Mesenchymal stem cell (in vitro differentiated cells and primary cell): ENCODE measurements at regions not wholly inside any gene's neighbourhood (a gene's known extent, or its start where the extent isn't known, plus 50 kb on each side); places are given as distances from the start of the nearest gene placed in this dataset.

Source experiments
- DNase-seq: peaks from one replicate; pipeline ENCODE4 v3.0.0-alpha.2; 2013
- H2AFZ ChIP-seq: one replicate; pipeline ENCODE4 v1.6.1; 2013; ENCODE audit warnings: low read depth, mild to moderate bottlenecking, control low read depth, inconsistent platforms, low read length, moderate library complexity
- H2AK5ac ChIP-seq: 2 replicates; pipeline ENCODE4 v1.6.1; 2013; ENCODE audit warnings: low read length, moderate library complexity, mild to moderate bottlenecking, inconsistent platforms; ENCODE audit not compliant: severe bottlenecking
- H2BK120ac ChIP-seq: one replicate; pipeline ENCODE4 v1.6.1; 2013; ENCODE audit warnings: low read depth, mild to moderate bottlenecking, inconsistent platforms, low read length, moderate library complexity
- H2BK12ac ChIP-seq, 2 experiments: one replicate each; pipeline ENCODE4 v1.6.1; 2013; ENCODE audit warnings: inconsistent platforms in 2 of 2, low read length in 2 of 2, mild to moderate bottlenecking in 2 of 2, moderate library complexity in 2 of 2, control low read depth in 1 of 2
- H2BK15ac ChIP-seq: one replicate; pipeline ENCODE4 v1.6.1; 2013; ENCODE audit warnings: mild to moderate bottlenecking, low read depth, inconsistent platforms; ENCODE audit not compliant: poor library complexity, severe bottlenecking
- H2BK5ac ChIP-seq: 2 replicates; pipeline ENCODE4 v1.6.1; 2013; ENCODE audit warnings: low read depth, mild to moderate bottlenecking, low read length, control low read depth, inconsistent platforms; ENCODE audit not compliant: poor library complexity, severe bottlenecking
- H3K14ac ChIP-seq, 2 experiments: one replicate each; pipeline ENCODE4 v1.6.1; 2013; ENCODE audit warnings: inconsistent platforms in 2 of 2, low read length in 2 of 2, control low read depth in 1 of 2, mild to moderate bottlenecking in 1 of 2, moderate library complexity in 1 of 2
- H3K18ac ChIP-seq, 2 experiments: one replicate each; pipeline ENCODE4 v1.6.1; 2013; ENCODE audit warnings: inconsistent platforms in 2 of 2, low read length in 2 of 2, control low read depth in 1 of 2, low read depth in 1 of 2, mild to moderate bottlenecking in 1 of 2
- H3K23ac ChIP-seq, 2 experiments: one replicate each; pipeline ENCODE4 v1.6.1; 2013; ENCODE audit warnings: inconsistent platforms in 2 of 2, low read length in 2 of 2, mild to moderate bottlenecking in 2 of 2, moderate library complexity in 2 of 2, control low read depth in 1 of 2
- H3K27ac ChIP-seq: 2 replicates; pipeline ENCODE4 v1.5.1; 2013; ENCODE audit warnings: mild to moderate bottlenecking, moderate library complexity, low read length, control low read depth, inconsistent platforms; ENCODE audit not compliant: poor library complexity, severe bottlenecking
- H3K27me3 ChIP-seq, 2 experiments: 2 replicates each; pipeline versions ENCODE4 v1.6.1 to v1.7.0; 2013; ENCODE audit warnings: low read length in 2 of 2, mild to moderate bottlenecking in 2 of 2, moderate library complexity in 2 of 2, control low read depth in 1 of 2, inconsistent platforms in 1 of 2; ENCODE audit not compliant: control insufficient read depth in 1 of 2, insufficient read depth in 1 of 2
- H3K36me3 ChIP-seq, 2 experiments: 2 replicates each; pipeline versions ENCODE4 v1.6.1 to v1.7.0; 2013; ENCODE audit warnings: low read length in 2 of 2, control low read depth in 1 of 2, inconsistent platforms in 1 of 2, low read depth in 1 of 2, mild to moderate bottlenecking in 1 of 2; ENCODE audit not compliant: insufficient read depth in 2 of 2, control insufficient read depth in 1 of 2
- H3K4ac ChIP-seq, 2 experiments: one replicate each; pipeline ENCODE4 v1.6.1; 2013; ENCODE audit warnings: inconsistent platforms in 2 of 2, low read length in 2 of 2, mild to moderate bottlenecking in 2 of 2, moderate library complexity in 2 of 2, control low read depth in 1 of 2, low read depth in 1 of 2
- H3K4me1 ChIP-seq: 2 replicates; pipeline ENCODE4 v1.6.1; 2013; ENCODE audit warnings: low read depth, low read length, control low read depth; ENCODE audit not compliant: control insufficient read depth, insufficient read depth
- H3K4me2 ChIP-seq: 2 replicates; pipeline ENCODE4 v1.6.1; 2013; ENCODE audit warnings: low read length, mild to moderate bottlenecking, inconsistent platforms; ENCODE audit not compliant: poor library complexity, severe bottlenecking
- H3K4me3 ChIP-seq, 2 experiments: 2 replicates each; pipeline versions ENCODE4 v1.5.1 to v1.7.0; 2013; ENCODE audit warnings: low read length in 2 of 2, mild to moderate bottlenecking in 2 of 2, control low read depth in 1 of 2, low read depth in 1 of 2; ENCODE audit not compliant: insufficient read depth in 1 of 2
- H3K79me1 ChIP-seq: replicated peaks from 2 replicates; pipeline ENCODE4 v1.6.1; 2013; ENCODE audit warnings: mild to moderate bottlenecking, control low read depth, low read length, inconsistent platforms; ENCODE audit not compliant: poor library complexity, severe bottlenecking
- H3K9ac ChIP-seq: 2 replicates; pipeline ENCODE4 v1.7.0; 2013; ENCODE audit warnings: mild to moderate bottlenecking, low read length, moderate library complexity
- H3K9me3 ChIP-seq: 2 replicates; pipeline ENCODE4 v1.7.0; 2013; ENCODE audit warnings: mild to moderate bottlenecking, low read length; ENCODE audit not compliant: control insufficient read depth
- H4K8ac ChIP-seq: one replicate; pipeline ENCODE4 v1.6.1; 2013; ENCODE audit warnings: inconsistent platforms, mild to moderate bottlenecking, low read length, moderate library complexity
- H4K91ac ChIP-seq: one replicate; pipeline ENCODE4 v1.6.1; 2013; ENCODE audit warnings: mild to moderate bottlenecking, low read length, inconsistent platforms
- WGBS: methylation state at CpG from one replicate; pipeline ENCODE4 v1.1.7; 2013; ENCODE audit warnings: mixed read lengths; 5-methylcytosine and 5-hydroxymethylcytosine counted together

- Histone ChIP-seq H3K36me3 (no peaks in the 10 kb centered on the region), H3K27me3 (no peaks in the 10 kb centered on the region), H3K27ac (no peak overlapping the region), H3K4ac (no peak overlapping the region), H3K14ac (no peak overlapping the region), H2BK15ac (no peak overlapping the region), H3K18ac (no peak overlapping the region), H2BK12ac (no peak overlapping the region), H3K9me3 (peaks cover 14% of the 10 kb centered on the region), H3K23ac (no peak overlapping the region), H3K4me2 (no peak overlapping the region), H4K8ac (no peak overlapping the region), H2AFZ (no peak overlapping the region), H3K4me3 (no peak overlapping the region), H2AK5ac (no peak overlapping the region), H2BK5ac (no peak overlapping the region), H3K9ac (no peak overlapping the region), H3K4me1 (no peaks in the 10 kb centered on the region), H4K91ac (no peak overlapping the region), H3K79me1 (no peaks in the 10 kb centered on the region), H2BK120ac (no peak overlapping the region)
- 90% methylated on average over 2 of the region's 6 CpGs for WGBS
- no peak for DNase-seq
Observed at GRCh38 chr2:82089518-82089917, 1785.0 kb upstream of the LRRTM1 start.

- Histone ChIP-seq H3K14ac (no peak overlapping the region), H2AFZ (no peak overlapping the region), H3K27me3 (no peaks in the 10 kb centered on the region), H3K36me3 (no peaks in the 10 kb centered on the region), H2BK15ac (no peak overlapping the region), H4K8ac (no peak overlapping the region), H3K27ac (no peak overlapping the region), H3K9me3 (peaks cover 10% of the 10 kb centered on the region), H4K91ac (no peak overlapping the region), H2AK5ac (no peak overlapping the region), H3K4me1 (no peaks in the 10 kb centered on the region), H2BK120ac (no peak overlapping the region), H3K79me1 (no peaks in the 10 kb centered on the region), H3K18ac (no peak overlapping the region), H3K4ac (no peak overlapping the region), H3K9ac (no peak overlapping the region), H3K23ac (no peak overlapping the region), H3K4me2 (no peak overlapping the region), H2BK12ac (no peak overlapping the region), H2BK5ac (no peak overlapping the region), H3K4me3 (no peak overlapping the region)
- WGBS: 87% methylated on average over 1 of the region's 1 CpG
- DNase-seq: no peak
Observed at GRCh38 chr2:82084679-82085392, 1780.3 kb upstream of the LRRTM1 start.

- peaks cover 6% of the 10 kb centered on the region for H3K9me3 ChIP-seq
- no peak overlapping the region for H3K4me3 ChIP-seq
- DNase-seq: no peak
- H3K79me1 ChIP-seq: no peaks in the 10 kb centered on the region
- no peak overlapping the region for H2BK5ac ChIP-seq
- no peak overlapping the region for H3K4me2 ChIP-seq
- no peaks in the 10 kb centered on the region for H3K27me3 ChIP-seq
- no peak overlapping the region for H3K4ac ChIP-seq
- H3K18ac ChIP-seq: no peak overlapping the region
- no peak overlapping the region for H4K91ac ChIP-seq
- H3K4me1 ChIP-seq: no peaks in the 10 kb centered on the region
- H2AFZ ChIP-seq: no peak overlapping the region
- no peak overlapping the region for H2BK120ac ChIP-seq
- WGBS: no CpG with 5 or more reads among the region's 2 CpGs
- no peak overlapping the region for H2BK12ac ChIP-seq
- H3K36me3 ChIP-seq: no peaks in the 10 kb centered on the region
- H2AK5ac ChIP-seq: no peak overlapping the region
- H3K27ac ChIP-seq: no peak overlapping the region
- H4K8ac ChIP-seq: no peak overlapping the region
- no peak overlapping the region for H3K23ac ChIP-seq
- no peak overlapping the region for H2BK15ac ChIP-seq
- no peak overlapping the region for H3K14ac ChIP-seq
- H3K9ac ChIP-seq: no peak overlapping the region
Observed at GRCh38 chr2:82075875-82076274, 1771.3 kb upstream of the LRRTM1 start.

GRCh38 chr2:82062463-82062862, 1757.9 kb upstream of the LRRTM1 start:
- Histone ChIP-seq H4K91ac (no peak overlapping the region), H3K4ac (no peak overlapping the region), H3K14ac (no peak overlapping the region), H2BK5ac (no peak overlapping the region), H3K18ac (no peak overlapping the region), H2AK5ac (no peak overlapping the region), H3K36me3 (no peaks in the 10 kb centered on the region), H3K27ac (no peak overlapping the region), H2BK12ac (no peak overlapping the region), H3K4me3 (no peak overlapping the region), H4K8ac (no peak overlapping the region), H3K27me3 (no peaks in the 10 kb centered on the region), H3K9me3 (no peaks in the 10 kb centered on the region), H2BK120ac (no peak overlapping the region), H2BK15ac (no peak overlapping the region), H2AFZ (no peak overlapping the region), H3K4me2 (no peak overlapping the region), H3K4me1 (no peaks in the 10 kb centered on the region), H3K9ac (no peak overlapping the region), H3K23ac (no peak overlapping the region), H3K79me1 (no peaks in the 10 kb centered on the region)
- WGBS: no CpG with 5 or more reads among the region's 2 CpGs
- DNase-seq: no peak
